SH-SY5Y (cell line): ENCODE measurements at regions not wholly inside any gene's neighbourhood (a gene's known extent, or its start where the extent isn't known, plus 50 kb on each side); places are given as distances from the start of the nearest gene placed in this dataset.

ENCODE experiments used
- GATA2 ChIP-seq: IDR thresholded peaks from 2 replicates; pipeline ENCODE4 v1.6.1; 2011; ENCODE audit warnings: mild to moderate bottlenecking, low read depth, low read length
- GATA3 ChIP-seq: IDR thresholded peaks from 2 replicates; pipeline ENCODE4 v1.6.1; 2011; ENCODE audit warnings: low read depth, mild to moderate bottlenecking, low read length, moderate library complexity

GRCh38 chr2:222993920-222994650 lies 57.9 kb upstream of the KCNE4 start:
- TF ChIP-seq GATA2 (peak; percentile 52), GATA3 (peak; percentile 73; the same call in 1 of the 2 replicates)
